Osteoblast (primary cell): ENCODE measurements at regions not wholly inside any gene's neighbourhood (a gene's known extent, or its start where the extent isn't known, plus 50 kb on each side); places are given as distances from the start of the nearest gene placed in this dataset.
A peak's percentile ranks its signal among the peaks of the same experiment; 100 is the strongest.

Experiments
- DNase-seq: peaks from one replicate; pipeline ENCODE4 v3.0.0; 2011; ENCODE audit warnings: low spot score, mixed read lengths; ENCODE audit not compliant: insufficient read length; ENCODE audit errors: missing footprints
- H2AFZ ChIP-seq: 2 replicates; pipeline ENCODE4 v1.6.0; 2011; ENCODE audit warnings: mild to moderate bottlenecking, low read length
- H3K27ac ChIP-seq: 2 replicates; pipeline ENCODE4 v1.5.1; 2011; ENCODE audit warnings: mild to moderate bottlenecking, low read depth, low read length, moderate library complexity
- H3K27me3 ChIP-seq: 2 replicates; pipeline ENCODE4 v1.6.0; 2012; ENCODE audit warnings: mild to moderate bottlenecking, control low read depth, inconsistent platforms, low read length, moderate library complexity; ENCODE audit not compliant: insufficient read depth
- H3K36me3 ChIP-seq: 2 replicates; pipeline ENCODE4 v1.5.1; 2011; ENCODE audit warnings: mild to moderate bottlenecking, low read length, control low read depth, moderate library complexity; ENCODE audit not compliant: insufficient read depth
- H3K4me1 ChIP-seq: 2 replicates; pipeline ENCODE4 v1.5.1; 2011; ENCODE audit warnings: mild to moderate bottlenecking, low read length, control low read depth, moderate library complexity; ENCODE audit not compliant: insufficient read depth
- H3K4me2 ChIP-seq: 2 replicates; pipeline ENCODE4 v1.6.0; 2011; ENCODE audit warnings: mild to moderate bottlenecking, low read length; ENCODE audit not compliant: insufficient read depth
- H3K4me3 ChIP-seq: fragments of 200-600 bp; sonication (generic); 3 replicates; pipeline ENCODE4 v1.5.1; 2012; ENCODE audit warnings: mild to moderate bottlenecking, low read length, inconsistent platforms; ENCODE audit not compliant: insufficient read depth
- H3K79me2 ChIP-seq: 2 replicates; pipeline ENCODE4 v1.6.0; 2012; ENCODE audit warnings: mild to moderate bottlenecking, low read length, control low read depth, inconsistent platforms; ENCODE audit not compliant: insufficient read depth
- H3K9me3 ChIP-seq: 2 replicates; pipeline ENCODE4 v1.5.1; 2011; ENCODE audit warnings: low read depth, low read length, control low read depth
- H4K20me1 ChIP-seq: 2 replicates; pipeline ENCODE4 v1.6.0; 2012; ENCODE audit warnings: mild to moderate bottlenecking, low read length, control low read depth; ENCODE audit not compliant: insufficient read depth
- TF ChIP-seq, protein P1 (sequence below): IDR thresholded peaks from 2 replicates; pipeline ENCODE4 v1.5.1; 2011; ENCODE audit warnings: mild to moderate bottlenecking, low read depth, low read length, moderate library complexity; ENCODE audit errors: extremely low read depth

DNA sequence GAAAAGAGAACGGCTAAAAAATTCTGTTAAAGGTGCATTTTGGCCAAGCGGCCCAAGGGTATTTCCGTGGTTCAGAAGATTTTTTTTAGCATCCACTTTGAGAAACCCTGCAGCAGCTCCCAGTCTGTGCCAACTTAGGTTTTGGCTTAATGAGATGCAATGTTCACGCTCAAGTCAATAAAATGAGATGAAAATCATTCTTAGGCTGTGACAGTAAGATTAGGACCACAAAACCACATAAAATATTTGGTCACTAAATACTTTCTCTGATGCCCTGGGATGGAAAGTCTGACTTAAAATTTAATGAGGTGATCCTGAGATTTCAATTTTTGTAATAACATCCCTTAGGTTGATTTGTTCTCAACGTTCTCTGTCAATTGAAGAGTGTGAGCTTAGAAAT is 74.2 kb upstream of the FHL2 start:
- no peak overlapping the region for H3K27ac ChIP-seq
- H3K36me3 ChIP-seq, result no peaks in the 10 kb centered on the region
- no peak overlapping the region for H3K4me2 ChIP-seq
- H3K4me1 ChIP-seq, result peaks cover 8% of the 10 kb centered on the region
- no peak overlapping the region for H3K4me3 ChIP-seq
- H2AFZ ChIP-seq, result no peak overlapping the region
- H3K9me3 ChIP-seq, result no peaks in the 10 kb centered on the region
- TF ChIP-seq, protein P1, sequence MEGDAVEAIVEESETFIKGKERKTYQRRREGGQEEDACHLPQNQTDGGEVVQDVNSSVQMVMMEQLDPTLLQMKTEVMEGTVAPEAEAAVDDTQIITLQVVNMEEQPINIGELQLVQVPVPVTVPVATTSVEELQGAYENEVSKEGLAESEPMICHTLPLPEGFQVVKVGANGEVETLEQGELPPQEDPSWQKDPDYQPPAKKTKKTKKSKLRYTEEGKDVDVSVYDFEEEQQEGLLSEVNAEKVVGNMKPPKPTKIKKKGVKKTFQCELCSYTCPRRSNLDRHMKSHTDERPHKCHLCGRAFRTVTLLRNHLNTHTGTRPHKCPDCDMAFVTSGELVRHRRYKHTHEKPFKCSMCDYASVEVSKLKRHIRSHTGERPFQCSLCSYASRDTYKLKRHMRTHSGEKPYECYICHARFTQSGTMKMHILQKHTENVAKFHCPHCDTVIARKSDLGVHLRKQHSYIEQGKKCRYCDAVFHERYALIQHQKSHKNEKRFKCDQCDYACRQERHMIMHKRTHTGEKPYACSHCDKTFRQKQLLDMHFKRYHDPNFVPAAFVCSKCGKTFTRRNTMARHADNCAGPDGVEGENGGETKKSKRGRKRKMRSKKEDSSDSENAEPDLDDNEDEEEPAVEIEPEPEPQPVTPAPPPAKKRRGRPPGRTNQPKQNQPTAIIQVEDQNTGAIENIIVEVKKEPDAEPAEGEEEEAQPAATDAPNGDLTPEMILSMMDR, result no peak
- H4K20me1 ChIP-seq, result no peaks in the 10 kb centered on the region
- H3K79me2 ChIP-seq, result no peaks in the 10 kb centered on the region
- DNase-seq, result no peak
- no peaks in the 10 kb centered on the region for H3K27me3 ChIP-seq

DNA sequence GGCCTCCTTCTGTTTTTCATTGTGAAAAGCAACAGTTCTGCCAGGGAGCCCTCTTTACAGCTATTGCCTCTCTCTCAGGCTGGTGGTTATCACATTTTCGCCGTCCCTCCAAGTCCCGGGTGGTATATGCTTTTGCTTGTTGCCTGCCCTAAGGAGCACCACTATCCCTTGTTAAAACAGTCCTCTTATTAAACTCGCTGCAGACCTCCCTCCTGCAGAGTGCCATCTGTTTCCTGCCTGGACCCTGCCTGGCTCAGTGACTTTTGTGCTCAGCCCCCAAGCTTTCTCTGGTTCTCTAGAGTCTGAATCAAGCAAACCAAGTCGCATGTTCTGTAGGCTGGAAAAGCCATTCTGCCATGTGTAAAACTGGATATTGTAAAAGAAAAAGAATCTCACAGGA is 72.1 kb upstream of the FHL2 start:
- no peak overlapping the region for H3K4me2 ChIP-seq
- no peaks in the 10 kb centered on the region for H3K79me2 ChIP-seq
- DNase-seq, result no peak
- H3K4me3 ChIP-seq, result no peak overlapping the region
- H4K20me1 ChIP-seq, result no peaks in the 10 kb centered on the region
- H2AFZ ChIP-seq, result no peak overlapping the region
- H3K27ac ChIP-seq, result no peak overlapping the region
- no peaks in the 10 kb centered on the region for H3K36me3 ChIP-seq
- no peaks in the 10 kb centered on the region for H3K9me3 ChIP-seq
- TF ChIP-seq, protein P1, result no peak
- H3K27me3 ChIP-seq, result no peaks in the 10 kb centered on the region
- peaks cover 8% of the 10 kb centered on the region for H3K4me1 ChIP-seq

DNA sequence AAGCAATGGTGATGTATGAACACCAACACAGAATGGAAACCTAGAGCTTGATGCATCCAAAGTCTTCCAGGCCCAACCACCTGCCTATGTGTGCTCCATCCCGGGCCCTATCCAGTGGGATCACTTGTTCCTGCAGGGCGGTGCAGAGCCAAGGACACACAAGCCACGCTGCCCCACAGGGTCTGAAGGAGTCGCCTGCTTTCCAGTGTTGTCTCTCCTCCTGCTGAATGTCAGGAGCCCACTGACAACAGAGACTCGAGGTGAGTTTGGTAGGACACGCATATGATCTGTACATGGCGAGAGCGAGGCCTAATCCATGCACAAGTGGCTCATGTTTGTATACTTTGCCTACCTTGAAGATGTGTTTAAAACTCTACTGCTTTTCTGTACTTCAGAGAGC is 70.9 kb upstream of the FHL2 start:
- TF ChIP-seq, protein P1, result no peak
- H3K27ac ChIP-seq, result no peak overlapping the region

DNA sequence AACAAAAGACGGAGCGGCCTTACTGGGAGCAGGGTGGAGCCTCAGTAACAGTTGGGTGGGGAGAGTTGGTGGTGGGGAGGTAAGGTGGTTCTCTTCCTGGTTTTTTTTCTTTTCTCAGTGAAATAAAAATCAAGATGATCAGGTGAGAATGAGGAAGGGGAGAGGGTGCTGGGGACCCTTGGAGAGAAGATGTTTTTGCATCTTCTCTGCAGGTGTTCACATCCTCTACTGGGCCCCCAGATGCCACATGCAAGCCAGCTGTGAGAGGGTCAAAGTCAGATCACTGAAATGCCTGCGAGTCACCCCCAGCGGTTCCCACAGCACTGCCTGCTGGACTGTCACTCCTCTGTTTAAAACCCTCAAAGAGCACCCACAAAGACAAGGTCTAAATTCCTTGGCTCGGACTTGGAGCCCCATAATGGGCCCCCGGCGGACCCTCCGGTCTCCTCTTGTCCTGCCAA is 69.8 kb upstream of the FHL2 start:
- Histone ChIP-seq H4K20me1 (no peaks in the 10 kb centered on the region), H3K4me2 (peak overlapping the region; percentile 14), H3K4me3 (no peak overlapping the region), H3K27ac (peak overlapping the region; percentile 5), H3K36me3 (no peaks in the 10 kb centered on the region), H3K27me3 (no peaks in the 10 kb centered on the region), H3K4me1 (peaks cover 8% of the 10 kb centered on the region), H2AFZ (no peak overlapping the region), H3K9me3 (no peaks in the 10 kb centered on the region), H3K79me2 (no peaks in the 10 kb centered on the region)
- TF ChIP-seq, protein P1, result no peak
- peak; percentile 14 for DNase-seq

More for the DNA sequence above, 70.9 kb upstream of the FHL2 start:
- no peak for DNase-seq
- Histone ChIP-seq H2AFZ (no peak overlapping the region), H3K79me2 (no peaks in the 10 kb centered on the region), H3K4me3 (no peak overlapping the region), H3K27me3 (no peaks in the 10 kb centered on the region), H3K9me3 (no peaks in the 10 kb centered on the region), H3K36me3 (no peaks in the 10 kb centered on the region), H3K4me2 (no peak overlapping the region), H4K20me1 (no peaks in the 10 kb centered on the region), H3K4me1 (peaks cover 8% of the 10 kb centered on the region)
